Parathyroid adenoma (tissue), 2 donors: ENCODE measurements at regions not wholly inside any gene's neighbourhood (a gene's known extent, or its start where the extent isn't known, plus 50 kb on each side); places are given as distances from the start of the nearest gene placed in this dataset.

Experiments
- H2AFZ ChIP-seq: fragments of 300-600 bp; sonication (generic); one replicate; pipeline ENCODE4 v1.7.0; 2017; ENCODE audit warnings: antibody characterized with exemption, mild to moderate bottlenecking
- H3K27ac ChIP-seq: fragments of 300-600 bp; sonication (generic); one replicate; pipeline ENCODE4 v1.7.0; 2017
- H3K27me3 ChIP-seq: fragments of 300-600 bp; sonication (generic); one replicate; pipeline ENCODE4 v1.7.0; 2017; ENCODE audit warnings: low read length; ENCODE audit not compliant: control insufficient read depth, insufficient read depth
- H3K36me3 ChIP-seq: fragments of 300-600 bp; sonication (generic); one replicate; pipeline ENCODE4 v1.7.0; 2017; ENCODE audit warnings: low read length; ENCODE audit not compliant: control insufficient read depth, insufficient read depth
- H3K4me1 ChIP-seq: fragments of 300-600 bp; sonication (generic); one replicate; pipeline ENCODE4 v1.7.0; 2017; ENCODE audit warnings: control low read depth
- H3K4me2 ChIP-seq: fragments of 300-600 bp; sonication (generic); one replicate; pipeline ENCODE4 v1.7.0; 2017; ENCODE audit warnings: low read length
- H3K4me3 ChIP-seq: fragments of 300-600 bp; sonication (generic); one replicate; pipeline ENCODE4 v1.7.0; 2017; ENCODE audit warnings: low read depth, low read length
- H3K79me2 ChIP-seq: fragments of 300-600 bp; sonication (generic); one replicate; pipeline ENCODE4 v1.7.0; 2017; ENCODE audit warnings: control low read depth
- H3K9ac ChIP-seq: fragments of 300-600 bp; sonication (generic); one replicate; pipeline ENCODE4 v1.7.0; 2017; ENCODE audit warnings: mild to moderate bottlenecking
- H3K9me3 ChIP-seq: fragments of 300-600 bp; sonication (generic); one replicate; pipeline ENCODE4 v1.7.0; 2017; ENCODE audit warnings: low read length; ENCODE audit not compliant: control insufficient read depth
- TF ChIP-seq, protein P1 (sequence below): fragments of 300-600 bp; sonication (generic); IDR thresholded peaks from one replicate; pipeline ENCODE4 v1.7.0; 2017; ENCODE audit warnings: antibody characterized with exemption, mild to moderate bottlenecking
- donor health status: primary hyperparathyroidism.

DNA sequence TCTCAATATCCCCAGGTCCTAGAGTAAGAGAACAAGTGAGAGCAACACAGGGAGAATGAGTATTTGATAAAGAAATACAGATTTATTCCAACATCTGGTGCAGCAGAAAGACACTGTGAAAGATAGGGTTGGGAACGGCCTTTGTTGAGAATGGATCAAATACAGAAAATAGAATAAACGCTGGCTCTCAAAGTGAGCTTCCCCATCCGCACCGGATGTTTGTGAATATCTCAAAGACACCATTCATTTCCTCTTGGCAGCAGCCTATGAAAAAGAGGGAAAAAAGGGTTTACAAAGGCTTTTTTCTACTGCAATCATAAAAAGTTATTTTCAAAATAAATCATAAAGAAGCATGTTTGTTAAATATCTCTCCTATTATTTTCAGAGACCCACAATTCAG is 279.3 kb downstream of the CASP12 start:
- Histone ChIP-seq H3K4me3 (no peak overlapping the region), H3K27me3 (no peaks in the 10 kb centered on the region), H3K27ac (no peak overlapping the region), H2AFZ (no peak overlapping the region), H3K4me2 (no peak overlapping the region), H3K36me3 (no peaks in the 10 kb centered on the region), H3K9ac (no peak overlapping the region), H3K4me1 (no peaks in the 10 kb centered on the region), H3K79me2 (no peaks in the 10 kb centered on the region), H3K9me3 (no peaks in the 10 kb centered on the region)
- TF ChIP-seq, protein P1, sequence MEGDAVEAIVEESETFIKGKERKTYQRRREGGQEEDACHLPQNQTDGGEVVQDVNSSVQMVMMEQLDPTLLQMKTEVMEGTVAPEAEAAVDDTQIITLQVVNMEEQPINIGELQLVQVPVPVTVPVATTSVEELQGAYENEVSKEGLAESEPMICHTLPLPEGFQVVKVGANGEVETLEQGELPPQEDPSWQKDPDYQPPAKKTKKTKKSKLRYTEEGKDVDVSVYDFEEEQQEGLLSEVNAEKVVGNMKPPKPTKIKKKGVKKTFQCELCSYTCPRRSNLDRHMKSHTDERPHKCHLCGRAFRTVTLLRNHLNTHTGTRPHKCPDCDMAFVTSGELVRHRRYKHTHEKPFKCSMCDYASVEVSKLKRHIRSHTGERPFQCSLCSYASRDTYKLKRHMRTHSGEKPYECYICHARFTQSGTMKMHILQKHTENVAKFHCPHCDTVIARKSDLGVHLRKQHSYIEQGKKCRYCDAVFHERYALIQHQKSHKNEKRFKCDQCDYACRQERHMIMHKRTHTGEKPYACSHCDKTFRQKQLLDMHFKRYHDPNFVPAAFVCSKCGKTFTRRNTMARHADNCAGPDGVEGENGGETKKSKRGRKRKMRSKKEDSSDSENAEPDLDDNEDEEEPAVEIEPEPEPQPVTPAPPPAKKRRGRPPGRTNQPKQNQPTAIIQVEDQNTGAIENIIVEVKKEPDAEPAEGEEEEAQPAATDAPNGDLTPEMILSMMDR: no peak

GRCh38 chr11:104614961-104615360 is 283.3 kb downstream of the CASP12 start:
- Histone ChIP-seq H3K4me1 (no peaks in the 10 kb centered on the region), H3K4me3 (no peak overlapping the region), H2AFZ (no peak overlapping the region), H3K27ac (no peak overlapping the region), H3K4me2 (no peak overlapping the region), H3K27me3 (no peaks in the 10 kb centered on the region), H3K9me3 (no peaks in the 10 kb centered on the region), H3K79me2 (no peaks in the 10 kb centered on the region), H3K9ac (no peak overlapping the region), H3K36me3 (no peaks in the 10 kb centered on the region)
- TF ChIP-seq, protein P1: no peak

DNA sequence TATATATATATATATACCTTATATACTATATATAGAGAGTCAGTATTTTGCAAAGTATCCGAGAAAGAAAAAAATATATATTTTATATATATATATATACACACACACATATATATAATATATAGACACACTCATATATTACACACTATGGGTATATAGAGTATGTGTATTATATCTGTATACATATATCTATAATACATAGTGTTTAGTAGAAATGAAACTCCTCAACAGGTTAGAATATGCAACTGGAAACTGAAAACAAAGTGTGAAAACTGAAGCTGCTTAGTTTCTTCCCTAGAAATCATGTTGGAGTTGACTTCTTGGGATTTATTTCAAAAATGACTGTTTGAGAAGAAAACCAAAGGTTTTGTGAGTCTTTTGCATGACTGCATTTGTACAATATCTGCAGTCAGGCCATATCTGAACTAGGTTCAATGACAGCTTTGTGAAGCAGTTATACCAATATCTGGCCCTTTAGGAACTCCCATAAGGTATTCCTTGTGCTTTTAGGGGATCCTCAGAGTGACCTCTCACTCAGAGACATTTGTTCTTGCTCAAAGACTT is 284.1 kb downstream of the CASP12 start:
- H2AFZ ChIP-seq: no peak overlapping the region
- H3K36me3 ChIP-seq: no peaks in the 10 kb centered on the region
- H3K79me2 ChIP-seq: no peaks in the 10 kb centered on the region
- no peaks in the 10 kb centered on the region for H3K27me3 ChIP-seq
- TF ChIP-seq, protein P1: no peak
- H3K4me2 ChIP-seq: no peak overlapping the region
- no peaks in the 10 kb centered on the region for H3K9me3 ChIP-seq
- H3K4me1 ChIP-seq: peaks cover 4% of the 10 kb centered on the region
- no peak overlapping the region for H3K27ac ChIP-seq
- H3K9ac ChIP-seq: no peak overlapping the region
- no peak overlapping the region for H3K4me3 ChIP-seq

GRCh38 chr11:104610635-104611034 is 287.6 kb downstream of the CASP12 start:
- Histone ChIP-seq H3K79me2 (no peaks in the 10 kb centered on the region), H3K9ac (no peak overlapping the region), H3K27ac (no peak overlapping the region), H3K4me1 (peaks cover 4% of the 10 kb centered on the region), H3K27me3 (no peaks in the 10 kb centered on the region), H3K9me3 (no peaks in the 10 kb centered on the region), H3K4me2 (no peak overlapping the region), H2AFZ (no peak overlapping the region), H3K4me3 (no peak overlapping the region), H3K36me3 (no peaks in the 10 kb centered on the region)
- TF ChIP-seq, protein P1: no peak
